Common myeloid progenitor, CD34-positive (primary cell): ENCODE measurements at regions not wholly inside any gene's neighbourhood (a gene's known extent, or its start where the extent isn't known, plus 50 kb on each side); places are given as distances from the start of the nearest gene placed in this dataset.

Source experiments
- CTCF ChIA-PET: fragments of 350-600 bp; sonication (Branson Sonifier 250); formaldehyde crosslinking; loops from one replicate; lab custom pipeline; 2021; ENCODE audit warnings: antibody characterized with exemption; lab: Charles Lee
- POLR2A ChIA-PET: fragments of 350-600 bp; sonication (Branson Sonifier 250); formaldehyde crosslinking; loops from one replicate; lab custom pipeline; 2021; ENCODE audit warnings: antibody characterized with exemption; lab: Charles Lee
- DNase-seq, 3 donors: peaks; one replicate each; pipeline versions ENCODE4 v3.0.0 to v3.0.0-alpha.2; 2013
- H3K27ac ChIP-seq, 2 experiments: 1 replicate in 1 of 2; 2 replicates in 1 of 2; pipeline ENCODE4 v1.7.0; 2013; ENCODE audit warnings: inconsistent platforms in 2 of 2, low read length in 2 of 2, mild to moderate bottlenecking in 2 of 2, low read depth in 1 of 2, moderate library complexity in 1 of 2; ENCODE audit not compliant: severe bottlenecking in 2 of 2, insufficient read depth in 1 of 2, poor library complexity in 1 of 2
- H3K27me3 ChIP-seq, 5 experiments: replicated peaks in 2 of 5; 1 replicate in 3 of 5; 2 replicates in 2 of 5; pipeline versions ENCODE4 v1.6.1 to v1.7.0; 2013; ENCODE audit warnings: low read length in 4 of 5, mild to moderate bottlenecking in 2 of 5, moderate library complexity in 2 of 5, inconsistent platforms in 1 of 5; ENCODE audit not compliant: insufficient read depth in 5 of 5, control insufficient read depth in 4 of 5
- H3K36me3 ChIP-seq, 4 experiments: 1 replicate in 2 of 4; 2 replicates in 2 of 4; pipeline versions ENCODE4 v1.6.1 to v1.7.0; 2013; ENCODE audit warnings: low read length in 3 of 4, control low read depth in 1 of 4, mild to moderate bottlenecking in 1 of 4; ENCODE audit not compliant: control insufficient read depth in 4 of 4, insufficient read depth in 4 of 4
- H3K4me1 ChIP-seq, 4 experiments: 1 replicate in 3 of 4; 2 replicates in 1 of 4; pipeline versions ENCODE4 v1.6.1 to v1.7.1; 2013; ENCODE audit warnings: low read length in 3 of 4, mild to moderate bottlenecking in 3 of 4, control low read depth in 1 of 4, inconsistent platforms in 1 of 4, moderate library complexity in 1 of 4; ENCODE audit not compliant: control insufficient read depth in 4 of 4, insufficient read depth in 4 of 4; ENCODE audit errors: control extremely low read depth in 1 of 4
- H3K4me3 ChIP-seq, 7 experiments: 1 replicate in 4 of 7; 2 replicates in 3 of 7; pipeline versions ENCODE4 v1.5.1 to v1.7.0; 2013; ENCODE audit warnings: mild to moderate bottlenecking in 7 of 7, low read length in 6 of 7, moderate library complexity in 6 of 7, inconsistent platforms in 2 of 7, low read depth in 2 of 7, control low read depth in 1 of 7; ENCODE audit not compliant: insufficient read depth in 4 of 7, control insufficient read depth in 1 of 7; ENCODE audit errors: extremely low read depth in 1 of 7
- H3K9me3 ChIP-seq, 5 experiments: 1 replicate in 4 of 5; 2 replicates in 1 of 5; pipeline versions ENCODE4 v1.6.1 to v1.7.1; 2013; ENCODE audit warnings: low read length in 4 of 5, mild to moderate bottlenecking in 2 of 5, inconsistent platforms in 1 of 5, low read depth in 1 of 5, moderate library complexity in 1 of 5; ENCODE audit not compliant: control insufficient read depth in 4 of 5, insufficient read depth in 2 of 5; ENCODE audit errors: control extremely low read depth in 1 of 5
- WGBS: methylation state at CpG from one replicate; pipeline ENCODE4 v1.1.5; 2013; ENCODE audit not compliant: insufficient coverage; 5-methylcytosine and 5-hydroxymethylcytosine counted together

GRCh38 chr6:140062043-140063020, 687.9 kb upstream of the CITED2 start:
- no peaks in the 10 kb centered on the region for H3K4me1 ChIP-seq
- H3K4me3 ChIP-seq = no peak overlapping the region
- no peak overlapping the region for H3K27ac ChIP-seq
- DNase-seq = no peak
- ChIA-PET CTCF (interaction anchor here (0.7 kb wide), 1 partner anchor 9 kb away, joined by 3 read pairs; no protein-coding TSS in a partner anchor), POLR2A (no interaction called here)
- no peaks in the 10 kb centered on the region for H3K9me3 ChIP-seq
- WGBS = 88% methylated on average over 3 of the region's 3 CpGs
- H3K36me3 ChIP-seq = no peaks in the 10 kb centered on the region
- H3K27me3 ChIP-seq = no peaks in the 10 kb centered on the region

GRCh38 chr6:140061110-140062042, 686.9 kb upstream of the CITED2 start:
- no peak for DNase-seq
- Histone ChIP-seq H3K4me1 (no peaks in the 10 kb centered on the region), H3K36me3 (no peaks in the 10 kb centered on the region), H3K27ac (no peak overlapping the region), H3K4me3 (no peak overlapping the region), H3K27me3 (no peaks in the 10 kb centered on the region), H3K9me3 (no peaks in the 10 kb centered on the region)
- ChIA-PET CTCF (no interaction called here), POLR2A (no interaction called here)
- WGBS = 92% methylated on average over 3 of the region's 5 CpGs

GRCh38 chr6:140059947-140060346, 685.5 kb upstream of the CITED2 start:
- Histone ChIP-seq H3K4me3 (no peak overlapping the region), H3K4me1 (no peaks in the 10 kb centered on the region), H3K27ac (no peak overlapping the region), H3K27me3 (no peaks in the 10 kb centered on the region), H3K9me3 (no peaks in the 10 kb centered on the region), H3K36me3 (no peaks in the 10 kb centered on the region)
- no peak for DNase-seq
- CTCF ChIA-PET = no interaction called here
- POLR2A ChIA-PET = no interaction called here
- WGBS = 100% methylated on average over 1 of the region's 1 CpG

- Histone ChIP-seq H3K27ac (no peak overlapping the region), H3K9me3 (no peaks in the 10 kb centered on the region), H3K4me1 (no peaks in the 10 kb centered on the region), H3K27me3 (no peaks in the 10 kb centered on the region), H3K4me3 (no peak overlapping the region), H3K36me3 (no peaks in the 10 kb centered on the region)
- WGBS = no CpG with 5 or more reads among the region's 2 CpGs
- CTCF ChIA-PET = no interaction called here
- POLR2A ChIA-PET = no interaction called here
- DNase-seq = no peak
Measured at GRCh38 chr6:140058863-140059262, 684.4 kb upstream of the CITED2 start.

- Histone ChIP-seq H3K36me3 (no peaks in the 10 kb centered on the region), H3K27me3 (no peaks in the 10 kb centered on the region), H3K4me3 (no peak overlapping the region), H3K27ac (no peak overlapping the region), H3K4me1 (no peaks in the 10 kb centered on the region), H3K9me3 (no peaks in the 10 kb centered on the region)
- WGBS = 92% methylated on average over 2 of the region's 6 CpGs
- DNase-seq = peak in 2 of 3 donors; percentile 9 to 12
- POLR2A ChIA-PET = no interaction called here
- CTCF ChIA-PET = interaction anchor here (0.9 to 1.6 kb wide), 3 partner anchors 10 to 12 kb away, joined by 3 to 5 read pairs (median 3); no protein-coding TSS in a partner anchor
Measured at GRCh38 chr6:140052736-140053729, 678.6 kb upstream of the CITED2 start.
